Loucy (cell line): ENCODE measurements at regions not wholly inside any gene's neighbourhood (a gene's known extent, or its start where the extent isn't known, plus 50 kb on each side); places are given as distances from the start of the nearest gene placed in this dataset.
"Not testable (repeated sequence)": the region's sequence is repeated elsewhere in the genome, so short reads cannot be mapped to it uniquely, and the experiment has no call there.

ENCODE experiments used
- H2AFZ ChIP-seq: fragments of 200-600 bp; sonication (generic); 2 replicates; pipeline ENCODE4 v1.6.0; 2016; ENCODE audit warnings: antibody characterized with exemption, mild to moderate bottlenecking, low read length, moderate library complexity
- H3F3A ChIP-seq: fragments of 200-600 bp; 2 replicates; pipeline ENCODE4 v1.6.0; 2016; ENCODE audit warnings: antibody characterized with exemption, low read depth, mild to moderate bottlenecking
- H3K27me3 ChIP-seq: fragments of 200-600 bp; sonication (generic); 2 replicates; pipeline ENCODE4 v1.6.1; 2014; ENCODE audit warnings: low read length, mild to moderate bottlenecking; ENCODE audit not compliant: insufficient read depth, poor library complexity, severe bottlenecking
- H3K36me3 ChIP-seq: fragments of 200-600 bp; sonication (generic); 2 replicates; pipeline ENCODE4 v1.6.1; 2016; ENCODE audit warnings: low read length; ENCODE audit not compliant: insufficient read depth
- H3K4me1 ChIP-seq: fragments of 200-600 bp; sonication (generic); 2 replicates; pipeline ENCODE4 v1.5.1; 2014; ENCODE audit warnings: low read length, mild to moderate bottlenecking; ENCODE audit not compliant: insufficient read depth, poor library complexity, severe bottlenecking
- H3K4me2 ChIP-seq: fragments of 200-600 bp; sonication (generic); 2 replicates; pipeline ENCODE4 v1.6.0; 2014; ENCODE audit warnings: antibody characterized with exemption, low read length, low read depth, mild to moderate bottlenecking; ENCODE audit not compliant: poor library complexity, severe bottlenecking
- H3K4me3 ChIP-seq: fragments of 200-600 bp; sonication (generic); 2 replicates; pipeline ENCODE4 v1.5.1; 2014; ENCODE audit warnings: low read length, mild to moderate bottlenecking, mixed read lengths; ENCODE audit not compliant: poor library complexity, severe bottlenecking
- H3K79me2 ChIP-seq: fragments of 200-600 bp; sonication (generic); 2 replicates; pipeline ENCODE4 v1.6.1; 2014; ENCODE audit warnings: low read length; ENCODE audit not compliant: insufficient read depth
- H3K9ac ChIP-seq: fragments of 200-600 bp; sonication (generic); 2 replicates; pipeline ENCODE4 v1.6.0; 2014; ENCODE audit warnings: mild to moderate bottlenecking, low read depth, low read length, moderate library complexity; ENCODE audit not compliant: poor library complexity, severe bottlenecking
- H3K9me2 ChIP-seq: fragments of 200-600 bp; sonication (generic); replicated peaks from 2 replicates; pipeline ENCODE4 v1.6.1; 2016; ENCODE audit warnings: low read depth, low read length, mixed read lengths
- H3K9me3 ChIP-seq: fragments of 200-600 bp; sonication (generic); 2 replicates; pipeline ENCODE4 v1.6.1; 2014; ENCODE audit warnings: mild to moderate bottlenecking, antibody characterized with exemption, low read length, low read depth; ENCODE audit not compliant: insufficient read depth
- H4K20me1 ChIP-seq: fragments of 200-600 bp; sonication (generic); 2 replicates; pipeline ENCODE4 v1.6.0; 2014; ENCODE audit warnings: antibody characterized with exemption, low read length, mild to moderate bottlenecking; ENCODE audit not compliant: insufficient read depth, poor library complexity, severe bottlenecking

DNA sequence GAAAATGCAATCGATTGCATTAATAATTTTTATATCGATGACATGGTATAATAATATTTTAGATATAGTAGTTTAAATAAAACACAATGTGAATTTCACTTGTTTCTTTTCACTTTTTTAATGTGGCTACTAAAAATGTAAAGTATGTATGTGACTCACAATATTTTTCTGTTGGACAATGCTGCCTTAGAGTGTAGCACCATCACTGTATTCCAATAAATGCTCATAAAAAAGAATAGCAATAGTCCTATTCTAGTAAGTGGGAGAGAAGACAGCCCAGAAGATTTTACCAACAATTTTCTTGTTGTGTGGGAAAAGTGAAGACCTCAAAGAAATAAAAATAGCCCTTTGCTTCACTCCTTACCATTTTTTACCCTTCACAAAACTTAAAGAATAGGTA lies 79.8 kb downstream of the FOXD4L6 start:
- H3K9me2 ChIP-seq, H3F3A ChIP-seq, H3K9ac ChIP-seq, H2AFZ ChIP-seq, H3K36me3 ChIP-seq, H3K4me1 ChIP-seq, H3K79me2 ChIP-seq, H3K9me3 ChIP-seq, H4K20me1 ChIP-seq, H3K4me3 ChIP-seq, H3K27me3 ChIP-seq, H3K4me2 ChIP-seq: not testable (repeated sequence)

DNA sequence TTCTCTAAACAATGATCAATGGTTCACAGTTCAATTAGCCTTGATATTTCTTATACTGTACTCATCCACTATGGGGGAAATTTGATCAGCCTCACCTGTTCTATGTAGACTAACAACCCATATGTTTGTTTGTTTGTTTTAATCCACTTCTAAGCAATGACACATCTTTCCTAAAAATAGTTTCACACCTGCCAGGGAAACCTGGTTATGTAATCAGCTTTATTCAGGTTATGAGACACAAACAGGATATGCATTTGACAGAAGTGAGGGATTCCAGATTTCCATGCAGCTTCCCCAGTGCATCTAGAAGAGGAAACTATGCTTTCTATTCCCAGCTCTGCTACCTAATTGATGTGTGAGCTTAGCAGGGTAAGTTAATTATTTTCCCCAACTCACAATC lies 80.7 kb downstream of the FOXD4L6 start:
- H3K79me2 ChIP-seq, H3K9ac ChIP-seq, H3K27me3 ChIP-seq, H3K9me2 ChIP-seq, H3K36me3 ChIP-seq, H3F3A ChIP-seq, H2AFZ ChIP-seq, H4K20me1 ChIP-seq, H3K4me3 ChIP-seq, H3K4me1 ChIP-seq, H3K4me2 ChIP-seq, H3K9me3 ChIP-seq: not testable (repeated sequence)

GRCh38 chr9:41044930-41045329 lies 83.6 kb downstream of the FOXD4L6 start:
- H3K27me3 ChIP-seq, H2AFZ ChIP-seq, H3K9ac ChIP-seq, H3F3A ChIP-seq, H3K4me1 ChIP-seq, H3K79me2 ChIP-seq, H3K4me3 ChIP-seq, H3K36me3 ChIP-seq, H3K4me2 ChIP-seq, H4K20me1 ChIP-seq, H3K9me2 ChIP-seq, H3K9me3 ChIP-seq: not testable (repeated sequence)

- H3K9ac ChIP-seq, H3K79me2 ChIP-seq, H3K4me1 ChIP-seq, H2AFZ ChIP-seq, H3K9me2 ChIP-seq, H3K4me3 ChIP-seq, H3F3A ChIP-seq, H3K9me3 ChIP-seq, H3K36me3 ChIP-seq, H3K27me3 ChIP-seq, H3K4me2 ChIP-seq, H4K20me1 ChIP-seq: not testable (repeated sequence)
Measured at GRCh38 chr9:41043433-41043832, 85.0 kb downstream of the FOXD4L6 start.

GRCh38 chr9:41042111-41042510 lies 86.4 kb downstream of the FOXD4L6 start:
- H4K20me1 ChIP-seq, H3K4me2 ChIP-seq, H2AFZ ChIP-seq, H3K27me3 ChIP-seq, H3K36me3 ChIP-seq, H3K9ac ChIP-seq, H3K4me3 ChIP-seq, H3K9me2 ChIP-seq, H3K4me1 ChIP-seq, H3K79me2 ChIP-seq, H3F3A ChIP-seq, H3K9me3 ChIP-seq: not testable (repeated sequence)

- H3K4me1 ChIP-seq, H3K9ac ChIP-seq, H2AFZ ChIP-seq, H3K36me3 ChIP-seq, H3K9me3 ChIP-seq, H3K27me3 ChIP-seq, H3K9me2 ChIP-seq, H3K4me2 ChIP-seq, H4K20me1 ChIP-seq, H3F3A ChIP-seq, H3K79me2 ChIP-seq, H3K4me3 ChIP-seq: not testable (repeated sequence)
Measured at GRCh38 chr9:41040705-41041342, 87.7 kb downstream of the FOXD4L6 start.

- not testable (repeated sequence) for H3F3A ChIP-seq, H3K4me1 ChIP-seq, H4K20me1 ChIP-seq, H3K9ac ChIP-seq, H3K4me2 ChIP-seq, H3K27me3 ChIP-seq, H3K9me2 ChIP-seq, H3K9me3 ChIP-seq, H3K4me3 ChIP-seq, H2AFZ ChIP-seq, H3K36me3 ChIP-seq, H3K79me2 ChIP-seq
Measured at GRCh38 chr9:41035276-41035675, 93.2 kb downstream of the FOXD4L6 start.
